ENCODE measurements at regions not wholly inside any gene's neighbourhood (a gene's known extent, or its start where the extent isn't known, plus 50 kb on each side); places are given as distances from the start of the nearest gene placed in this dataset.

- no peak for DNase-seq
Measured at GRCh38 chr2:2704428-2705090, 373.5 kb upstream of the MYT1L start.

DNA sequence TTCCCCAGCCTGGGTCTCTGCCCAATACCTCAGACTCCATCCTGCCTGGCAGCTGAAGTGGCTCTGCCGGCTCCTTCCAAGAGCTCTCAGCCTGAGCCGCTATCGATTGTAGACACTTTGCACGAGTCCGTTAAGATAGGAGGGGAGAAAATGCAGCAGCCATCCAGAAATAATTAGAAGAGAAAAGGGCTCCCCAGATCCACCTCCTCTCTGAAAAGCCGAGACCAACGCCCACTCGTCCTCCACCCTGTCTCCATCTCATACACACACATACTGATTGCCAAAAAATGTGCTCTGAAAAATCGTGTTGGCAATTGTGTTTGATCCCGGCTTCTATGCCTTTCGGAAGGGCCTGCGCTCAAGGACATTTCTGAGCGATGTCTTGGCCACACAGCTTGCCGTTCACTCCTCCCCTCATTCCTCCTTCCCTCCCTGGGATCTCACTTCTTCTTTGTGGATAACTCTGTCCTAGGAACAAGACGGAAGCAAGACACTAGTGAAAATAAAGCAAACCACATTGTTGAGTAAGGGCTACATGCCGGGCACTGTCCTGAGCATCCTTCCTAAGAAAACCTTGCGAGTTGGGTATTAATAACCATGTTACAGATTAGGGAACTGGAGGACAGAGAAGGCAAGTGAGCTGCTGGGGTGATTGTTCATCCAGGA is 372.8 kb upstream of the MYT1L start:
- no peak for DNase-seq

DNA sequence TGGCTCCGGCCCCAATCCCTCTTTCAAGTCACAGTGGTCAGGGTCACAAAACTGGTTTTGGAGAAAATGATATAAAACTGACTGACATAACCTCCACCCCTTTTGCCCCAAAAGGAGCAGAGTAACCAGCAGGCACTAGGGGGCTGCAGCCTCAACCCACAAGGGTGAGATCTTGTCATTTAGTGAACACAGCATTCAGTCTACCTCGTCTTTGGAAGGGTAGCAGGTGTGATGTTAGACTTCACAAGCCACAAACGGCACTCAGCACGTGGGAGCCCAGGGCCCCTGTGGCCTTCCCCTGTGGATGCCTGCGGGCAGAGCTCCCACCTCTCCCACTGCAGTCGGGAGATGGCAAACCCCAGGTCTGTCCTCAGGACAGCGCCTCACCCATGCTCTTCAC is 372.1 kb upstream of the MYT1L start:
- DNase-seq = no peak

- DNase-seq = no peak
Measured at GRCh38 chr2:2702385-2702784, 371.3 kb upstream of the MYT1L start.

DNA sequence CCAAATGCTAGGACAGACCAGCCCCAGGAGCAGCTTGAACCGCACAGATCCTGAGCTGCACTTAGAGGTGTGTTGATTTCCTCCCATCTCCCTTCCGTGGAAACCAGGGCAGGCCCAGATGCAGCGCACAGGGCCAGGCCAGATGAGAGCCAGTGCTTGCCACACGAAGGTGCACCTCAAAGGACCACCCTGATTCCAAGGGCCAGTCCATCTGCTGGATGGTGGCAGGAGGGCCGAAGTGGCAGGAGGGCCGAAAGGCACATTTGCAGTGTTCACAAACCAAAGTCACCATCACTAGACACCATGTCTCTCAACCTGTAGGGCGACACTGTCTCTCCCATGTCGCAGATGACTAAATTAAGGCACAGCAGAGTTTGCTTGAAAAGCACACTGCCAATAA is 370.7 kb upstream of the MYT1L start:
- no peak for DNase-seq

GRCh38 chr2:2701176-2701781 is 370.2 kb upstream of the MYT1L start:
- DNase-seq = no peak

DNA sequence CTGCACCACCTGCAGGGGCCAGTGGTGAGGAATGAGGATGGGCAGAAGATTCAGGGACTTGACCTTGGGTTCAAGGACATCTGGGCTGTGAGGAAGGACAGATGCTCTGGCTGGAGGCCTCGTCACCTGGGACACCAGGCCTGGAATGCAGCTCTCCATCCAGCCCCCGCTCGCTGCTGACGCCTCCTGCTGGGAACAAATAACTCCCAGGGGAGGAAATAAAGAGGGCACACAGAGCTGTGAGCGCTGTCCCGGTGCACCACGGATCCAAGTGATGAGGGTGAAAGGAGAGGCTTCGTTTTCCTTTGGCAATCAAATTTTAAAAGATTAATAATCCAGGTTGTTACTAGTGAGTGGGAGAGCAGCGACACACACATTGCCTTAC is 368.0 kb upstream of the MYT1L start:
- DNase-seq = no peak

- no peak for DNase-seq
Measured at GRCh38 chr2:2698182-2699120, 367.4 kb upstream of the MYT1L start.

DNA sequence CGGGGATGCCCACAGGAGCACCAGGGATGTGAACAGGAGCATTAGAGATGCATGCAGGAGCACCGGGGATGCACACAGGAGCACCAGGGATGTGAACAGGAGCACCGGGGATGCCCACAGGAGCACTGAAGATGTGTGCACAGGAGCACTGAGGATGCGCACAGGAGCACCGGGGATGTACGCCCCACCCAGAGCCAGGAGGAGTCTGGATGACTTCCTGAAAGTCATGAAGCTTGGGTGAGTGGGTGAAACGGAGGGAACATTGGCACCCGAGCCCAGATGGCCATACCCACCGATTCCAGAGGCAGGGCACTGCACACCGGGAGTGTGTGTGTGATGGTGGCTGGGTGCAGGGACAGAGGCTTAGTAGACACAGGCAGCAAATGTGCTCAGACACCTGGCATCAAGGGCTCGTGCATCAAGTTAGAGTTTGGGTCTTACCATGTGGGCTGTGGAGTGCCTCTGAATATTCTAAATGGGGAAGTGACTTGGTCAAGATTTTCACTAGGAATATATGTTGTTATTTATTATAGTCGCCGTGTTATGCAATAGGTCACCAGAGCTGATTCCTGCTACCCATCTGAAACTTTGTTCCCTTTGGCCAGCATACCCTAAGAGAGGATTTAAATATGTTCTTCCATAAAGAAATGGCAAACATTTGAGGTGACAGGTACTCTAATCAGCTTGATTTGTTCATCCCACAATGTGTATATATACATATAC is 365.8 kb upstream of the MYT1L start:
- no peak for DNase-seq

- no peak for DNase-seq
Measured at GRCh38 chr2:2696325-2696724, 365.2 kb upstream of the MYT1L start.

GRCh38 chr2:2694746-2695145 is 363.7 kb upstream of the MYT1L start:
- no peak for DNase-seq

DNA sequence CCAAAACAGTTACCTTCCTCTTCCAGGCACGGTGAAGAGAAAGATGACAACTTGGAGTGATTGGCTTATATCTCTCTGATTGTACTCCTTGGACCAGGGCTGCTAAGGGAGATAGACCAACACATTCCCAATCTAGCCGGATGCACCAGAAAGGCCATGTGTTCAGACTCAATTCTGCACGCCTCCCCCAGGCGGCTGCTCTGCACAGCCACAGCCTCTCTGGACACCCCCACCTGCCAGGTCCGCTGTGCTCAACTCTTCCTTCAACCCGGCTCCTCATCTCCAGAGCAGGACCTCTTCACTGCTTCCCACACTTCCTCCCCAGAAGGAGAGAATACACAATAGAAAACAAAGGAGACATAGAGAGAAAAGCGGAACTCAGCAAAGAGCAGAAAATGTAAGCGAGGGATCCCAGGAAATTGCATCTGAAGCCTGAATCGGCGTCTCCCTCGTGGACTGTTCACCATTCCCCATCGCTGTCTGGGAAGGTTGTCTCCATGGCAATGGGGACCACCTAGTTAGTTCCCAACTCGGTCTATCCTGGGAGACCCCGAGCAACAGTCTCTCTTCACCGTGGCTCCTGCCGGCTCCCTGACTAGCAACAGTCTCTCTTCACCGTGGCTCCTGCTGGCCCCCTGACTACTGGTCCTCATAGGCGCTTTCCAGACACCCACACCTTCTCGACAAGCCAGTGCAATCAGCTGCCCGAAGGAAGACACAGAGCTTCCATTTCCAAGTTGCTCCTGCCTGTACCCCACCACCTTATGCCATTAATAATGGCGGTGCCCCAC is 361.7 kb upstream of the MYT1L start:
- no peak for DNase-seq

GRCh38 chr2:2691419-2691818 is 360.3 kb upstream of the MYT1L start:
- DNase-seq = no peak

GRCh38 chr2:2690985-2691384 is 359.9 kb upstream of the MYT1L start:
- DNase-seq = no peak

GRCh38 chr2:2689306-2689705 is 358.2 kb upstream of the MYT1L start:
- peak; percentile 42 for DNase-seq

- DNase-seq = no peak
Measured at GRCh38 chr2:2688254-2688653, 357.2 kb upstream of the MYT1L start.

DNA sequence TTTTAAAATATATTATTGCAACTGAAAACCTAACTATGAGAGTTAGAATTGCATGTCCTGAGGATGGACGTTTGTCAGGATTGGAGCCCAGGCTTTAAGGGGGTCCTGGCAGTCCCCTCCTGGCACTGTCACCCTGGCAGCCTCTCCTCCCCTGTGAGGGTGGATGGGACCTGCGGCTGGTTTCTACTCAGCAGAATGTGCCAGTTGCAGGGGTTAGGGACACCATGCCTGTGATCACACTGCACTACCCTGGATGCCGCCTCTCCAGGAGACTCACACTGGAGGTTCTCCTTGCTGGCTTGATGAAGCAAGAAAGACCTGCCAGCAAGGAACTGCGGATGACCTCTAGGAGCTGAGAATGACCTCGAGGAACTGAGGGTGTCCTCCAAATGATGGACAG is 356.7 kb upstream of the MYT1L start:
- DNase-seq = no peak

- DNase-seq = no peak
Measured at GRCh38 chr2:2686222-2686621, 355.1 kb upstream of the MYT1L start.

- DNase-seq = no peak
Measured at GRCh38 chr2:2683606-2684224, 352.6 kb upstream of the MYT1L start.

DNA sequence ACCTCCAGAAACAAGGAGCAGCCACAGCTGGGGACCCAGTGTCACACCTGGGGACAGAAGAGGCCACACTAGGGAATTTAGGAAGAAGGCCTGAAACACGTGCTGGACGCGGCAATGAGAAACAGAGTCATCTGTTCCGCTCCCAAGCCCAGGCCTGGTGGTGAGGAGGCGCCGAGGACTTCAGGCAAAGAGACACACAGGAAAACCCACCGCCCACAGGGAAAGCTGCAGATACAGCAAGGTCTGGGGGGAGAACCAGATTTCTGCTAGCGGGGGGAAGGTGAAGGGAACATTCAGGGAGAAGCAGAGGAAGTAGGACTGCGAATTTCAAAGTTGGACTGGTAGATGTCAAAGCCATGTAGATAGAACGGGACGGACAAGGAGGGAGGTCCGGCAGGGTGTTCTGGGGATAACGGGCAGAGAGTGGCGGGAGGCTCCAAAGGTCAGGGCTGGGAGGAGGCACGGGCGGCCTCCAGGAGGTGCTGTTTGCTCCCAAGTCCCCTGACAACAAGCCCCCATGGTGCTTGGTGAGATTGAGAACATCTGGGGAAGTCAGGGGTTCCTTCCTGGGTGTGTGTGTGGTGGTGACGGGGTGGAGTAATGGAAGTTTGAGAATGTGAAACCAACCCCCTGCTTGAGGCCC is 351.7 kb upstream of the MYT1L start:
- DNase-seq = no peak

DNA sequence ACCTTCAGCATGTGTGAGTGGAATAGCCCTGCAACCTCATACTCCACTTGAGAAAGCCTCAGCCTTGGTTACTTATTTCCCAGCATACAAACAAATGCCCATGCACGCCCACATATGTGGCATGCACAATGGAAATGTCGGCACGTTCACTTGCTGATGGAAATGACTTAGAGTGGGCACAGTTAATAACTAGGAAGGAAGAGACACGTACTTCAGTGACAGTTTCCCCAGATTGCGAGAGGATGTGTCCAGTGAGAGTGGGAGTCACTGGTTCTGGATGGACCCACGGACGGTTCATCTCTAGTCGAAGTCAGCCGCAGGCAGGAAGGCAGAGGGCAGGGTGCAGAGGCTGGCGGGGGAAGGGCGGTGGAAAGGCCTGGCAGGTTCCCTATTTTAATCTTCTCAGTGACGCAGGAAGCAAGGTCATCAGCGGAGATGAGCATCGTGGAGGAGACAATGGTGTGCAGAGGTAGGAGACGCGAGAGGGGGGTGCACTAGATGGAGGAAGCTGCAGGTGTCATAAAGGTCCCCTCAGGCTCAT is 350.7 kb upstream of the MYT1L start:
- DNase-seq = no peak

Data from NCI-H1105 (cell line).